CD14-positive monocyte (primary cell): ENCODE measurements at regions not wholly inside any gene's neighbourhood (a gene's known extent, or its start where the extent isn't known, plus 50 kb on each side); places are given as distances from the start of the nearest gene placed in this dataset.

ENCODE experiments used
- DNase-seq, 3 donors: peaks; one replicate each; pipeline ENCODE4 v3.0.0-alpha.2; 2011 to 2022
- H2AFZ ChIP-seq: 2 replicates; pipeline ENCODE4 v1.6.0; 2012; ENCODE audit warnings: mild to moderate bottlenecking, low read depth, low read length, inconsistent platforms; ENCODE audit not compliant: insufficient read depth, poor library complexity, severe bottlenecking
- H3K27ac ChIP-seq, 2 donors: 1 replicate in 1 of 2; 2 replicates in 1 of 2; pipeline ENCODE4 v1.5.1; 2012 to 2013; ENCODE audit warnings: low read length in 2 of 2, control low read depth in 1 of 2, inconsistent platforms in 1 of 2, low read depth in 1 of 2, mild to moderate bottlenecking in 1 of 2
- H3K27me3 ChIP-seq, 2 donors: one replicate each; pipeline versions ENCODE4 v1.6.0 to v1.6.1; 2011 to 2013; ENCODE audit warnings: low read length in 2 of 2; ENCODE audit not compliant: control insufficient read depth in 2 of 2, insufficient read depth in 2 of 2
- H3K36me3 ChIP-seq, 2 donors: replicated peaks in 1 of 2; 1 replicate in 1 of 2; 2 replicates in 1 of 2; pipeline versions ENCODE4 v1.5.1 to v1.6.1; 2012 to 2013; ENCODE audit warnings: low read length in 2 of 2, control low read depth in 1 of 2, inconsistent platforms in 1 of 2, mild to moderate bottlenecking in 1 of 2; ENCODE audit not compliant: insufficient read depth in 2 of 2, control insufficient read depth in 1 of 2
- H3K4me1 ChIP-seq, 2 donors: 1 replicate in 1 of 2; 2 replicates in 1 of 2; pipeline versions ENCODE4 v1.5.1 to v1.6.1; 2012 to 2013; ENCODE audit warnings: low read length in 2 of 2, control low read depth in 1 of 2, inconsistent platforms in 1 of 2, mild to moderate bottlenecking in 1 of 2, moderate library complexity in 1 of 2; ENCODE audit not compliant: insufficient read depth in 2 of 2, control insufficient read depth in 1 of 2
- H3K4me2 ChIP-seq: replicated peaks from 2 replicates; pipeline ENCODE3; 2012; ENCODE audit warnings: low read length, moderate library complexity, mild to moderate bottlenecking; ENCODE audit not compliant: poor library complexity, severe bottlenecking; ENCODE audit errors: extremely low read depth
- H3K4me3 ChIP-seq, 3 experiments: fragments of 200-600 bp in 1 of 3; sonication (generic) in 1 of 3; replicated peaks in 1 of 3; 1 replicate in 2 of 3; 2 replicates in 1 of 3; pipeline ENCODE4 v1.5.1; 2011 to 2013; ENCODE audit warnings: low read length in 3 of 3, mild to moderate bottlenecking in 3 of 3, control low read depth in 2 of 3, low read depth in 2 of 3, inconsistent platforms in 1 of 3, moderate library complexity in 1 of 3
- H3K79me2 ChIP-seq: 2 replicates; pipeline ENCODE4 v1.6.0; 2012; ENCODE audit warnings: mild to moderate bottlenecking, control low read depth, inconsistent platforms, low read length, moderate library complexity; ENCODE audit not compliant: insufficient read depth
- H3K9ac ChIP-seq: 2 replicates; pipeline ENCODE4 v1.6.0; 2017; ENCODE audit warnings: low read length, mild to moderate bottlenecking; ENCODE audit not compliant: insufficient read depth, poor library complexity, severe bottlenecking
- H3K9me3 ChIP-seq, 2 donors: replicated peaks in 1 of 2; 1 replicate in 1 of 2; 2 replicates in 1 of 2; pipeline versions ENCODE4 v1.5.1 to v1.6.1; 2012 to 2013; ENCODE audit warnings: low read length in 2 of 2, control low read depth in 1 of 2; ENCODE audit not compliant: control insufficient read depth in 1 of 2, insufficient read depth in 1 of 2
- H4K20me1 ChIP-seq: 2 replicates; pipeline ENCODE4 v1.6.0; 2012; ENCODE audit warnings: mild to moderate bottlenecking, low read length, control low read depth, moderate library complexity; ENCODE audit not compliant: insufficient read depth
- H3K27ac Mint-ChIP-seq, 7 donors: one replicate each; pipeline ENCODE4 v1.8.0; 2020; ENCODE audit warnings: mild to moderate bottlenecking in 7 of 7, mixed read lengths in 7 of 7, moderate library complexity in 6 of 7, inconsistent platforms in 2 of 7
- H3K27me3 Mint-ChIP-seq, 3 donors: one replicate each; pipeline ENCODE4 v1.8.0; 2021 to 2022; ENCODE audit warnings: low read depth in 3 of 3, mild to moderate bottlenecking in 3 of 3, mixed read lengths in 3 of 3, moderate library complexity in 3 of 3, inconsistent platforms in 1 of 3
- H3K36me3 Mint-ChIP-seq, 2 donors: one replicate each; pipeline ENCODE4 v1.8.0; 2020; ENCODE audit warnings: mixed read lengths in 2 of 2, inconsistent platforms in 1 of 2, mild to moderate bottlenecking in 1 of 2
- H3K4me1 Mint-ChIP-seq: one replicate; pipeline ENCODE4 v1.8.0; 2020; ENCODE audit warnings: mild to moderate bottlenecking, mixed read lengths
- H3K4me3 Mint-ChIP-seq, 2 donors: one replicate each; pipeline ENCODE4 v1.8.0; 2020; ENCODE audit warnings: mild to moderate bottlenecking in 2 of 2, mixed read lengths in 2 of 2, moderate library complexity in 1 of 2
- H3K9me3 Mint-ChIP-seq, 7 donors: one replicate each; pipeline ENCODE4 v1.8.0; 2020 to 2022; ENCODE audit warnings: mixed read lengths in 7 of 7, mild to moderate bottlenecking in 6 of 7, moderate library complexity in 6 of 7, inconsistent platforms in 2 of 7
- CTCF ChIP-seq: fragments of 200-600 bp; IDR thresholded peaks from one replicate; pipeline ENCODE4 v1.8.0; 2022; ENCODE audit warnings: antibody characterized with exemption, mild to moderate bottlenecking
- WGBS: methylation state at CpG from one replicate; pipeline ENCODE4 v1.1.5; 2013; ENCODE audit warnings: missing lambda C conversion rate; ENCODE audit not compliant: insufficient coverage; 5-methylcytosine and 5-hydroxymethylcytosine counted together
- intact Hi-C, 2 donors: fragments of 100-400 bp; cut with micrococcal nuclease; formaldehyde crosslinking; loops; one replicate each; pipeline versions ENCODE4 v1.15.0 to v1.15.1; 2023

GRCh38 chr1:199410462-199410861 is 617.0 kb upstream of the NR5A2 start:
- Histone ChIP-seq H3K9me3 (peaks cover 0 to 2% of the 10 kb centered on the region in 2 donors), H3K4me2 (no peak overlapping the region), H3K4me3 (no peak overlapping the region), H3K27ac (no peak overlapping the region), H3K4me1 (no peaks in the 10 kb centered on the region), H3K79me2 (no peaks in the 10 kb centered on the region), H4K20me1 (no peaks in the 10 kb centered on the region), H3K9ac (no peak overlapping the region), H3K36me3 (no peaks in the 10 kb centered on the region), H3K27me3 (no peaks in the 10 kb centered on the region), H2AFZ (no peak overlapping the region)
- no CpG with 5 or more reads among the region's 3 CpGs for WGBS
- no peak overlapping the region for H3K4me3 Mint-ChIP-seq
- peaks cover 0 to 2% (median 0%) of the 10 kb centered on the region in 7 donors for H3K9me3 Mint-ChIP-seq
- H3K27me3 Mint-ChIP-seq: peaks cover 0 to 2% (median 0%) of the 10 kb centered on the region in 3 donors
- no peaks in the 10 kb centered on the region for H3K4me1 Mint-ChIP-seq
- no peaks in the 10 kb centered on the region for H3K36me3 Mint-ChIP-seq
- TF ChIP-seq CTCF: no peak
- DNase-seq: no peak
- intact Hi-C loops: no loop called here
- no peak overlapping the region for H3K27ac Mint-ChIP-seq

DNA sequence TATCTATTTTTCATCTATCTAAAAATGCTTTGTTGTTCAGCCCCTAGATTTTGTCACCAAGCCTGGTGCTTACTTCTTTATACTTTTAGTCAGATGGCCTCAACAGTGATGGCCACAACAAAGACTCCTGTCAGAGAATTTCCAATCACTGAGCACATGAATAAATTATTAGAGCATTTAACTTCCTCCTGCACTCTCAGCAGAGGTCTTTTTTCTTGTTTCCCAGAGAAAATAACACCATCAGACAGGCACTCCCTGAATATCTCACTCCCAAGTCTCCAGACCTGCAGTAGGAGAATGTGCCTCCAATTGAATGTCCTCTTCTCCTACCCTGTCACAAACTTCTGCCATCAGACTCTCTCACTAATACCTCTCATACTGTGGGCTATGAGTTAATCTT is 616.0 kb upstream of the NR5A2 start:
- intact Hi-C loops: no loop called here
- no peak overlapping the region for H3K4me2 ChIP-seq
- H3K4me1 ChIP-seq: no peaks in the 10 kb centered on the region
- H3K79me2 ChIP-seq: no peaks in the 10 kb centered on the region
- no peaks in the 10 kb centered on the region for H3K27me3 ChIP-seq
- no peak for TF ChIP-seq CTCF
- H3K4me3 ChIP-seq: no peak overlapping the region
- no peak overlapping the region for H3K27ac Mint-ChIP-seq
- no peak overlapping the region for H3K9ac ChIP-seq
- peaks cover 5 to 13% (median 7%) of the 10 kb centered on the region in 7 donors for H3K9me3 Mint-ChIP-seq
- H3K27me3 Mint-ChIP-seq: peaks cover 0 to 4% (median 2%) of the 10 kb centered on the region in 3 donors
- H3K36me3 Mint-ChIP-seq: no peaks in the 10 kb centered on the region
- no peaks in the 10 kb centered on the region for H3K36me3 ChIP-seq
- H3K9me3 ChIP-seq: peaks cover 8 to 13% of the 10 kb centered on the region in 2 donors
- H3K4me1 Mint-ChIP-seq: no peaks in the 10 kb centered on the region
- no peak overlapping the region for H2AFZ ChIP-seq
- H3K4me3 Mint-ChIP-seq: no peak overlapping the region
- H3K27ac ChIP-seq: no peak overlapping the region
- no peaks in the 10 kb centered on the region for H4K20me1 ChIP-seq
- DNase-seq: no peak
